Esophagus squamous epithelium (tissue), 5 donors: ENCODE measurements at regions not wholly inside any gene's neighbourhood (a gene's known extent, or its start where the extent isn't known, plus 50 kb on each side); places are given as distances from the start of the nearest gene placed in this dataset.

ENCODE experiments used
- DNase-seq: peaks from one replicate; lab custom pipeline; 2025; lab: John Stamatoyannopoulos, UW
- H3K27ac ChIP-seq, 4 donors: fragments of 200-600 bp; sonication (generic); one replicate each; pipeline ENCODE4 v1.5.1; 2016 to 2019; ENCODE audit warnings: mild to moderate bottlenecking in 1 of 4
- H3K27me3 ChIP-seq, 4 donors: fragments of 200-600 bp; sonication (generic); 1 replicate in 3 of 4; 2 replicates in 1 of 4; pipeline versions ENCODE4 v1.5.1 to v1.6.0; 2017 to 2021; ENCODE audit warnings: antibody characterized with exemption in 1 of 4
- H3K36me3 ChIP-seq, 3 donors: fragments of 200-600 bp; sonication (generic); one replicate each; pipeline ENCODE4 v1.5.1; 2016 to 2019
- H3K4me1 ChIP-seq, 3 donors: fragments of 200-600 bp; sonication (generic); one replicate each; pipeline ENCODE4 v1.5.1; 2017 to 2019
- H3K4me3 ChIP-seq, 4 donors: fragments of 200-600 bp; sonication (generic); 1 replicate in 3 of 4; 2 replicates in 1 of 4; pipeline ENCODE4 v1.5.1; 2016 to 2019; ENCODE audit warnings: mild to moderate bottlenecking in 2 of 4, moderate library complexity in 1 of 4
- H3K9me3 ChIP-seq, 3 donors: fragments of 200-600 bp; sonication (generic); one replicate each; pipeline ENCODE4 v1.5.1; 2016 to 2019
- CTCF ChIP-seq, 6 experiments: fragments of 450-650 bp in 4 of 6; fragments of 200-600 bp in 2 of 6; sonication (generic) in 2 of 6; IDR thresholded peaks; one replicate each; pipeline ENCODE4 v1.5.1; 2016 to 2019; ENCODE audit warnings: antibody characterized with exemption in 6 of 6, mild to moderate bottlenecking in 4 of 6, moderate library complexity in 4 of 6
- POLR2A ChIP-seq, 4 donors: fragments of 450-650 bp; IDR thresholded peaks; one replicate each; pipeline ENCODE4 v1.6.1; 2017; ENCODE audit warnings: antibody characterized with exemption in 4 of 4, mild to moderate bottlenecking in 4 of 4, moderate library complexity in 3 of 4
- WGBS, 2 donors: methylation state at CpG; one replicate each; pipeline ENCODE4 v1.1.5; 2018; 5-methylcytosine and 5-hydroxymethylcytosine counted together
- intact Hi-C: fragments of 100-400 bp; cut with DNase I; formaldehyde crosslinking; loops from one replicate; pipeline ENCODE4 v1.15.0; 2022
- donor health status: DM: yes; HTN: yes; CAD: no.

GRCh38 chr4:126731062-126731461 lies 901.7 kb upstream of the INTU start:
- DNase-seq = no peak
- intact Hi-C loops = no loop called here
- Histone ChIP-seq H3K4me1 (no peaks in the 10 kb centered on the region), H3K27me3 (no peaks in the 10 kb centered on the region), H3K9me3 (no peaks in the 10 kb centered on the region), H3K36me3 (no peaks in the 10 kb centered on the region), H3K4me3 (no peak overlapping the region), H3K27ac (no peak overlapping the region)
- 94 to 98% methylated on average over 2 of the region's 2 CpGs for WGBS, 2 donors
- TF ChIP-seq POLR2A (IDR thresholded peaks at IDR 0.05) (no peak), CTCF (IDR thresholded peaks at IDR 0.05) (no peak)

GRCh38 chr4:126733301-126733700 lies 899.5 kb upstream of the INTU start:
- WGBS, 2 donors = 57 to 71% methylated on average over 3 of the region's 3 CpGs
- Histone ChIP-seq H3K36me3 (no peaks in the 10 kb centered on the region), H3K27ac (no peak overlapping the region), H3K27me3 (no peaks in the 10 kb centered on the region), H3K9me3 (no peaks in the 10 kb centered on the region), H3K4me1 (no peaks in the 10 kb centered on the region), H3K4me3 (no peak overlapping the region)
- no peak for DNase-seq
- no peak for TF ChIP-seq POLR2A (IDR thresholded peaks at IDR 0.05)
- intact Hi-C loops = no loop called here

- Histone ChIP-seq H3K4me1 (no peaks in the 10 kb centered on the region), H3K36me3 (no peaks in the 10 kb centered on the region), H3K4me3 (no peak overlapping the region), H3K27ac (no peak overlapping the region), H3K9me3 (no peaks in the 10 kb centered on the region), H3K27me3 (no peaks in the 10 kb centered on the region)
- no peak for TF ChIP-seq CTCF (IDR thresholded peaks at IDR 0.05)
- TF ChIP-seq POLR2A (IDR thresholded peaks at IDR 0.05) = no peak
- no peak for DNase-seq
- intact Hi-C loops = no loop called here
- WGBS, 2 donors = 36 to 51% methylated on average over 2 of the region's 2 CpGs
Measured at GRCh38 chr4:126734465-126734864, 898.3 kb upstream of the INTU start.

- no peak for TF ChIP-seq CTCF (IDR thresholded peaks at IDR 0.05)
- no peak for TF ChIP-seq POLR2A (IDR thresholded peaks at IDR 0.05)
- Histone ChIP-seq H3K4me3 (no peak overlapping the region), H3K36me3 (no peaks in the 10 kb centered on the region), H3K4me1 (no peaks in the 10 kb centered on the region), H3K27me3 (no peaks in the 10 kb centered on the region), H3K27ac (no peak overlapping the region), H3K9me3 (no peaks in the 10 kb centered on the region)
- WGBS, 2 donors = 85 to 90% methylated on average over 3 of the region's 3 CpGs
- no peak for DNase-seq
- intact Hi-C loops = no loop called here
Measured at GRCh38 chr4:126735294-126736132, 897.2 kb upstream of the INTU start.

GRCh38 chr4:126736133-126736518 lies 896.6 kb upstream of the INTU start:
- Histone ChIP-seq H3K36me3 (no peaks in the 10 kb centered on the region), H3K9me3 (no peaks in the 10 kb centered on the region), H3K27ac (no peak overlapping the region), H3K4me1 (no peaks in the 10 kb centered on the region), H3K4me3 (no peak overlapping the region), H3K27me3 (no peaks in the 10 kb centered on the region)
- intact Hi-C loops = no loop called here
- DNase-seq = no peak
- TF ChIP-seq CTCF (IDR thresholded peaks at IDR 0.05) (no peak), POLR2A (IDR thresholded peaks at IDR 0.05) (no peak)
- WGBS, 2 donors = 85 to 93% methylated on average over 3 of the region's 3 CpGs
